Prostate gland (tissue), 2 donors: ENCODE measurements at regions not wholly inside any gene's neighbourhood (a gene's known extent, or its start where the extent isn't known, plus 50 kb on each side); places are given as distances from the start of the nearest gene placed in this dataset.
"Not testable (repeated sequence)": the region's sequence is repeated elsewhere in the genome, so short reads cannot be mapped to it uniquely, and the experiment has no call there.

Source experiments
- DNase-seq: peaks from one replicate; pipeline ENCODE4 v3.0.0-alpha.2; 2019; ENCODE audit warnings: low spot score
- H3K27ac ChIP-seq, 2 donors: fragments of 200-600 bp; sonication (generic); 2 replicates each; pipeline ENCODE4 v1.5.1; 2017 to 2019
- H3K27me3 ChIP-seq: fragments of 200-600 bp; sonication (generic); replicated peaks from 2 replicates; pipeline ENCODE4 v1.5.1; 2019; ENCODE audit not compliant: insufficient read depth
- H3K36me3 ChIP-seq, 2 donors: fragments of 200-600 bp; sonication (generic); 1 replicate in 1 of 2; 2 replicates in 1 of 2; pipeline versions ENCODE4 v1.5.1 to v1.8.1; 2017 to 2019
- H3K4me1 ChIP-seq: fragments of 200-600 bp; sonication (generic); replicated peaks from 2 replicates; pipeline ENCODE4 v1.5.1; 2019
- H3K4me3 ChIP-seq, 2 donors: fragments of 200-600 bp; sonication (generic); 2 replicates each; pipeline ENCODE4 v1.5.1; 2017 to 2019
- H3K9me3 ChIP-seq: fragments of 200-600 bp; sonication (generic); 2 replicates; pipeline ENCODE4 v1.5.1; 2017
- CTCF ChIP-seq, 4 experiments: fragments of 200-600 bp in 2 of 4; fragments of 450-650 bp in 2 of 4; sonication (generic) in 2 of 4; IDR thresholded peaks; 1 replicate in 3 of 4; 2 replicates in 1 of 4; pipeline ENCODE4 v1.5.1; 2016 to 2019; ENCODE audit warnings: antibody characterized with exemption in 4 of 4, mild to moderate bottlenecking in 2 of 4, moderate library complexity in 2 of 4
- POLR2A ChIP-seq: fragments of 450-650 bp; IDR thresholded peaks from one replicate; pipeline ENCODE4 v1.6.1; 2016; ENCODE audit warnings: antibody characterized with exemption, mild to moderate bottlenecking
- POLR2AphosphoS5 ChIP-seq: sonication (generic); formaldehyde crosslinking; IDR thresholded peaks from one replicate; pipeline ENCODE4 v1.6.1; 2017; ENCODE audit warnings: antibody characterized with exemption
- WGBS: methylation state at CpG from one replicate; pipeline ENCODE4 v1.1.5; 2018; 5-methylcytosine and 5-hydroxymethylcytosine counted together
- intact Hi-C: fragments of 100-400 bp; cut with DNase I; formaldehyde crosslinking; loops from one replicate; pipeline ENCODE4 v1.14.2; 2022

GRCh38 chr1:211194826-211195225 is 60.9 kb upstream of the KCNH1 start:
- Histone ChIP-seq H3K36me3 (no peaks in the 10 kb centered on the region), H3K4me3 (no peak overlapping the region), H3K9me3 (no peaks in the 10 kb centered on the region), H3K27me3 (no peaks in the 10 kb centered on the region), H3K27ac (no peak overlapping the region), H3K4me1 (no peaks in the 10 kb centered on the region)
- 57% methylated on average over 1 of the region's 1 CpG for whole genome bisulfite sequencing
- intact Hi-C loops, result no loop called here
- TF ChIP-seq POLR2A (no peak), POLR2AphosphoS5 (no peak), CTCF (IDR thresholded peaks at IDR 0.05) (no peak)
- DNase-seq, result no peak

- TF ChIP-seq CTCF (IDR thresholded peaks at IDR 0.05) (no peak), POLR2AphosphoS5 (peak; percentile 17)
- 57% methylated on average over 3 of the region's 3 CpGs for whole genome bisulfite sequencing
- Histone ChIP-seq H3K9me3 (no peaks in the 10 kb centered on the region), H3K27me3 (no peaks in the 10 kb centered on the region), H3K36me3 (no peaks in the 10 kb centered on the region), H3K27ac (no peak overlapping the region), H3K4me3 (no peak overlapping the region), H3K4me1 (no peaks in the 10 kb centered on the region)
- DNase-seq, result no peak
- intact Hi-C loops, result no loop called here
Observed at GRCh38 chr1:211192227-211192626, 58.3 kb upstream of the KCNH1 start.

- H3K27ac ChIP-seq, H3K4me3 ChIP-seq, H3K4me1 ChIP-seq, H3K36me3 ChIP-seq, H3K27me3 ChIP-seq, intact Hi-C loops, DNase-seq, H3K9me3 ChIP-seq: not testable (repeated sequence)
- 86% methylated on average over 4 of the region's 4 CpGs for WGBS
Observed at GRCh38 chr1:211188721-211189120, 54.8 kb upstream of the KCNH1 start.

GRCh38 chr1:211183747-211184313 is 49.9 kb upstream of the KCNH1 start:
- Histone ChIP-seq H3K36me3 (no peaks in the 10 kb centered on the region), H3K4me3 (no peak overlapping the region), H3K9me3 (no peaks in the 10 kb centered on the region), H3K27me3 (no peaks in the 10 kb centered on the region), H3K4me1 (no peaks in the 10 kb centered on the region), H3K27ac (no peak overlapping the region)
- intact Hi-C loops, result no loop called here
- TF ChIP-seq POLR2A (no peak), POLR2AphosphoS5 (peak; percentile 8)
- no peak for DNase-seq
- 46% methylated on average over 2 of the region's 2 CpGs for WGBS
